Sigmoid colon (tissue), 6 donors: ENCODE measurements at regions not wholly inside any gene's neighbourhood (a gene's known extent, or its start where the extent isn't known, plus 50 kb on each side); places are given as distances from the start of the nearest gene placed in this dataset.

Experiments
- DNase-seq: peaks from one replicate; pipeline ENCODE4 v3.0.0-alpha.2; 2019
- H3K27ac ChIP-seq, 4 donors: fragments of 200-600 bp; sonication (generic); one replicate each; pipeline ENCODE4 v1.5.1; 2016 to 2019; ENCODE audit warnings: mild to moderate bottlenecking in 1 of 4
- H3K27me3 ChIP-seq, 3 donors: fragments of 200-600 bp; sonication (generic); one replicate each; pipeline ENCODE4 v1.5.1; 2019; ENCODE audit warnings: mild to moderate bottlenecking in 1 of 3
- H3K36me3 ChIP-seq, 4 donors: fragments of 200-600 bp; sonication (generic); one replicate each; pipeline ENCODE4 v1.5.1; 2016 to 2019
- H3K4me1 ChIP-seq, 4 donors: fragments of 200-600 bp; sonication (generic); one replicate each; pipeline ENCODE4 v1.5.1; 2017 to 2019
- H3K4me3 ChIP-seq, 4 donors: fragments of 200-600 bp; sonication (generic); one replicate each; pipeline ENCODE4 v1.5.1; 2017 to 2019; ENCODE audit warnings: mild to moderate bottlenecking in 2 of 4, moderate library complexity in 1 of 4
- H3K9me3 ChIP-seq, 4 donors: fragments of 200-600 bp in 3 of 4; sonication (generic) in 3 of 4; one replicate each; pipeline versions ENCODE4 v1.5.1 to v1.6.1; 2013 to 2019
- EP300 ChIP-seq, 4 donors: sonication (generic); formaldehyde crosslinking; IDR thresholded peaks; one replicate each; pipeline ENCODE4 v1.6.1; 2017; ENCODE audit warnings: antibody characterized with exemption in 4 of 4
- POLR2A ChIP-seq, 2 donors: fragments of 450-650 bp; IDR thresholded peaks; one replicate each; pipeline ENCODE4 v1.6.1; 2016; ENCODE audit warnings: antibody characterized with exemption in 2 of 2, mild to moderate bottlenecking in 2 of 2, moderate library complexity in 2 of 2
- POLR2AphosphoS5 ChIP-seq, 4 donors: sonication (generic); formaldehyde crosslinking; IDR thresholded peaks; one replicate each; pipeline ENCODE4 v1.6.1; 2017; ENCODE audit warnings: antibody characterized with exemption in 4 of 4
- WGBS, 2 donors: extraction: QIAGEN DNeasy Blood & Tissue Kit; methylation state at CpG; one replicate each; pipeline ENCODE4 v1.1.7; 2013; 5-methylcytosine and 5-hydroxymethylcytosine counted together
- intact Hi-C: fragments of 100-400 bp; cut with DNase I; formaldehyde crosslinking; loops from one replicate; pipeline ENCODE4 v1.15.1; 2023
- TF ChIP-seq, protein P1 (sequence below), 4 experiments: fragments of 450-650 bp in 3 of 4; fragments of 200-600 bp in 1 of 4; IDR thresholded peaks; one replicate each; pipeline ENCODE4 v1.5.1; 2016 to 2019; ENCODE audit warnings: antibody characterized with exemption in 4 of 4, mild to moderate bottlenecking in 3 of 4, moderate library complexity in 2 of 4
- donor health status: healthy with polysubstance abuse.
- donor health status: healthy.

- no peaks in the 10 kb centered on the region for H3K36me3 ChIP-seq
- no peak overlapping the region for H3K4me3 ChIP-seq
- no peak for TF ChIP-seq POLR2A (IDR thresholded peaks at IDR 0.05)
- TF ChIP-seq, protein P1, sequence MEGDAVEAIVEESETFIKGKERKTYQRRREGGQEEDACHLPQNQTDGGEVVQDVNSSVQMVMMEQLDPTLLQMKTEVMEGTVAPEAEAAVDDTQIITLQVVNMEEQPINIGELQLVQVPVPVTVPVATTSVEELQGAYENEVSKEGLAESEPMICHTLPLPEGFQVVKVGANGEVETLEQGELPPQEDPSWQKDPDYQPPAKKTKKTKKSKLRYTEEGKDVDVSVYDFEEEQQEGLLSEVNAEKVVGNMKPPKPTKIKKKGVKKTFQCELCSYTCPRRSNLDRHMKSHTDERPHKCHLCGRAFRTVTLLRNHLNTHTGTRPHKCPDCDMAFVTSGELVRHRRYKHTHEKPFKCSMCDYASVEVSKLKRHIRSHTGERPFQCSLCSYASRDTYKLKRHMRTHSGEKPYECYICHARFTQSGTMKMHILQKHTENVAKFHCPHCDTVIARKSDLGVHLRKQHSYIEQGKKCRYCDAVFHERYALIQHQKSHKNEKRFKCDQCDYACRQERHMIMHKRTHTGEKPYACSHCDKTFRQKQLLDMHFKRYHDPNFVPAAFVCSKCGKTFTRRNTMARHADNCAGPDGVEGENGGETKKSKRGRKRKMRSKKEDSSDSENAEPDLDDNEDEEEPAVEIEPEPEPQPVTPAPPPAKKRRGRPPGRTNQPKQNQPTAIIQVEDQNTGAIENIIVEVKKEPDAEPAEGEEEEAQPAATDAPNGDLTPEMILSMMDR (IDR thresholded peaks at IDR 0.05) = no peak
- TF ChIP-seq POLR2AphosphoS5 (IDR thresholded peaks at IDR 0.05) = no peak
- TF ChIP-seq EP300 (IDR thresholded peaks at IDR 0.05) = no peak
- 16 to 44% methylated on average over 1 of the region's 1 CpG for WGBS, 2 donors
- no peaks in the 10 kb centered on the region for H3K9me3 ChIP-seq
- H3K27ac ChIP-seq = no peak overlapping the region
- H3K4me1 ChIP-seq = no peaks in the 10 kb centered on the region
- DNase-seq = no peak
- no peaks in the 10 kb centered on the region for H3K27me3 ChIP-seq
- intact Hi-C loops = no loop called here
Observed at GRCh38 chr5:144774197-144774596, 603.5 kb downstream of the KCTD16 start.

GRCh38 chr5:144773628-144774027 lies 603.0 kb downstream of the KCTD16 start:
- no peak for DNase-seq
- WGBS, 2 donors = 80 to 82% methylated on average over 4 of the region's 4 CpGs
- no peak overlapping the region for H3K4me3 ChIP-seq
- no peaks in the 10 kb centered on the region for H3K36me3 ChIP-seq
- H3K27me3 ChIP-seq = no peaks in the 10 kb centered on the region
- H3K27ac ChIP-seq = no peak overlapping the region
- H3K9me3 ChIP-seq = no peaks in the 10 kb centered on the region
- no peak for TF ChIP-seq EP300 (IDR thresholded peaks at IDR 0.05)
- TF ChIP-seq POLR2A (IDR thresholded peaks at IDR 0.05) = no peak
- TF ChIP-seq, protein P1 (IDR thresholded peaks at IDR 0.05) = no peak
- no peak for TF ChIP-seq POLR2AphosphoS5 (IDR thresholded peaks at IDR 0.05)
- intact Hi-C loops = no loop called here
- H3K4me1 ChIP-seq = no peaks in the 10 kb centered on the region

DNA sequence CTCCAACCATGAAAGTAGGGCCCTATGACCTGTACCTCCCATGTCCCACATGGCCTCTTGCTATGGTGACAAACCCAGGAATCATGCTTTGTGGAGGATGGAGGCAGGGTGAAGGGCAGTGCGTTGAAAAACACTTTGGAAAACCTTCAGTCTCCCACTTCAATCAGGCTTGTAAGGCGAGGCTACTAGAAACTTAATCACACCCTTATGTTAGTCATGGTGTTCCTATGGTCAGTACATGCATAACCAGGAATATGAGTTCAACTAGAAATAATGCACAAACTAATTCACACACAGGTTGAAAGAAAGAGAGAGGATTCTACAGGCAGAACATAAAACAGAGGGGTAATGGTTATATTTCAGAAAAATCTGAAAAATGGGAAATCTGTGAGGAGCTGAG lies 601.1 kb downstream of the KCTD16 start:
- H3K9me3 ChIP-seq = no peaks in the 10 kb centered on the region
- TF ChIP-seq, protein P1 (IDR thresholded peaks at IDR 0.05) = no peak
- no peak for TF ChIP-seq EP300 (IDR thresholded peaks at IDR 0.05)
- TF ChIP-seq POLR2A (IDR thresholded peaks at IDR 0.05) = no peak
- no peak for TF ChIP-seq POLR2AphosphoS5 (IDR thresholded peaks at IDR 0.05)
- no peaks in the 10 kb centered on the region for H3K36me3 ChIP-seq
- DNase-seq = no peak
- intact Hi-C loops = no loop called here
- no peak overlapping the region for H3K4me3 ChIP-seq
- 87 to 95% methylated on average over 2 of the region's 2 CpGs for WGBS, 2 donors
- H3K27me3 ChIP-seq = no peaks in the 10 kb centered on the region
- H3K4me1 ChIP-seq = no peaks in the 10 kb centered on the region
- no peak overlapping the region for H3K27ac ChIP-seq

GRCh38 chr5:144742361-144742760 lies 571.7 kb downstream of the KCTD16 start:
- no peaks in the 10 kb centered on the region for H3K4me1 ChIP-seq
- intact Hi-C loops = no loop called here
- no peak for DNase-seq
- H3K9me3 ChIP-seq = peaks cover 0 to 5% (median 0%) of the 10 kb centered on the region in 4 donors
- H3K27ac ChIP-seq = no peak overlapping the region
- TF ChIP-seq POLR2A (IDR thresholded peaks at IDR 0.05) (no peak), EP300 (IDR thresholded peaks at IDR 0.05) (no peak), POLR2AphosphoS5 (IDR thresholded peaks at IDR 0.05) (no peak)
- TF ChIP-seq, protein P1 (IDR thresholded peaks at IDR 0.05) = no peak
- no peak overlapping the region for H3K4me3 ChIP-seq
- H3K36me3 ChIP-seq = no peaks in the 10 kb centered on the region
- no peaks in the 10 kb centered on the region for H3K27me3 ChIP-seq
- 61 to 73% methylated on average over 1 of the region's 1 CpG for WGBS, 2 donors

GRCh38 chr5:144731786-144732185 lies 561.1 kb downstream of the KCTD16 start:
- H3K9me3 ChIP-seq = no peaks in the 10 kb centered on the region
- WGBS, 2 donors = 75 to 78% methylated on average over 1 of the region's 1 CpG
- no peak overlapping the region for H3K4me3 ChIP-seq
- no peak overlapping the region for H3K27ac ChIP-seq
- H3K27me3 ChIP-seq = no peaks in the 10 kb centered on the region
- TF ChIP-seq POLR2A (IDR thresholded peaks at IDR 0.05) = no peak
- TF ChIP-seq, protein P1 (IDR thresholded peaks at IDR 0.05) = no peak
- no peak for TF ChIP-seq EP300 (IDR thresholded peaks at IDR 0.05)
- no peak for TF ChIP-seq POLR2AphosphoS5 (IDR thresholded peaks at IDR 0.05)
- DNase-seq = no peak
- H3K4me1 ChIP-seq = no peaks in the 10 kb centered on the region
- intact Hi-C loops = no loop called here
- no peaks in the 10 kb centered on the region for H3K36me3 ChIP-seq
